GM12878 (cell line): ENCODE measurements at regions not wholly inside any gene's neighbourhood (a gene's known extent, or its start where the extent isn't known, plus 50 kb on each side); places are given as distances from the start of the nearest gene placed in this dataset.
"Not testable (repeated sequence)": the region's sequence is repeated elsewhere in the genome, so short reads cannot be mapped to it uniquely, and the experiment has no call there.

Source experiments
- ATAC-seq: fragments of 200-7000 bp; cut with Tn5 transposase; 3 replicates; pipeline ENCODE4 v1.9.1; 2020; ENCODE audit warnings: mild to moderate bottlenecking, moderate library complexity
- BruUV-seq: library from RNA; stranded (reverse); fragments of 400-500 nt; replicated peaks from 2 replicates; lab custom pipeline; 2021; lab: Mats Ljungman, UMichigan
- CTCF ChIA-PET: fragments of 300-600 bp; sonication (Branson Sonifier 250); formaldehyde crosslinking; extraction: SDS; loops from one replicate; lab custom pipeline; 2021; ENCODE audit warnings: inconsistent platforms; lab: Yijun Ruan, JAX
- POLR2A ChIA-PET: fragments of 350-600 bp; formaldehyde crosslinking; extraction: SDS; loops from one replicate; lab custom pipeline; 2021; ENCODE audit warnings: inconsistent platforms; lab: Charles Lee
- RAD21 ChIA-PET: fragments of 300-600 bp; sonication (Branson Sonifier 250); formaldehyde crosslinking; loops from one replicate; lab custom pipeline; 2023; ENCODE audit warnings: antibody characterized with exemption; ENCODE audit not compliant: unreplicated experiment; lab: Charles Lee
- SMC1A ChIA-PET: fragments of 300-600 bp; sonication (Branson Sonifier 250); formaldehyde crosslinking; loops from one replicate; lab custom pipeline; 2023; ENCODE audit not compliant: unreplicated experiment, uncharacterized antibody; lab: Charles Lee
- DNase-seq: peaks from one replicate; pipeline ENCODE4 v3.0.0-alpha.2; 2011; ENCODE audit warnings: low read depth, low spot score
- FAIRE-seq: peaks from 3 replicates; lab custom pipeline; 2011; peaks lifted over from hg19 to GRCh38; lab: Jason Lieb, UNC
- H2AFZ ChIP-seq: 2 replicates; pipeline ENCODE4 v1.6.0; 2011; ENCODE audit warnings: low read depth, low read length, control low read depth; ENCODE audit not compliant: control insufficient read depth
- H3K27ac ChIP-seq: 2 replicates; pipeline ENCODE4 v1.5.1; 2011; ENCODE audit warnings: control low read depth; ENCODE audit not compliant: control insufficient read depth, insufficient read depth
- H3K27me3 ChIP-seq, 2 experiments: replicated peaks in 1 of 2; 2 replicates each; pipeline versions ENCODE4 v1.6.0 to v1.6.1; 2011; ENCODE audit warnings: low read length in 1 of 2; ENCODE audit not compliant: control insufficient read depth in 2 of 2, insufficient read depth in 2 of 2
- H3K36me3 ChIP-seq, 2 experiments: 2 replicates each; pipeline ENCODE4 v1.5.1; 2011; ENCODE audit warnings: low read length in 1 of 2; ENCODE audit not compliant: control insufficient read depth in 2 of 2, insufficient read depth in 2 of 2
- H3K4me1 ChIP-seq: 2 replicates; pipeline ENCODE4 v1.6.1; 2011; ENCODE audit warnings: mild to moderate bottlenecking, low read length, moderate library complexity, mixed read lengths; ENCODE audit not compliant: control insufficient read depth, insufficient read depth
- H3K4me2 ChIP-seq: 2 replicates; pipeline ENCODE4 v1.6.0; 2011; ENCODE audit warnings: control low read depth; ENCODE audit not compliant: control insufficient read depth, insufficient read depth
- H3K4me3 ChIP-seq: fragments of 200-600 bp; sonication (generic); 2 replicates; pipeline ENCODE4 v1.5.1; 2016
- H3K79me2 ChIP-seq: 2 replicates; pipeline ENCODE4 v1.6.0; 2011; ENCODE audit warnings: low read length; ENCODE audit not compliant: control insufficient read depth, insufficient read depth
- H3K9ac ChIP-seq: 2 replicates; pipeline ENCODE4 v1.8.0; 2011; ENCODE audit warnings: low read length, control low read depth, mixed read lengths; ENCODE audit not compliant: control insufficient read depth, insufficient read depth
- H3K9me3 ChIP-seq: replicated peaks from 3 replicates; pipeline ENCODE4 v1.5.1; 2011; ENCODE audit warnings: mild to moderate bottlenecking, low read length; ENCODE audit not compliant: control insufficient read depth, insufficient read depth
- H4K20me1 ChIP-seq: 2 replicates; pipeline ENCODE4 v1.6.0; 2011; ENCODE audit not compliant: control insufficient read depth, insufficient read depth
- CHD4 ChIP-seq: fragments of 200-600 bp; sonication (generic); IDR thresholded peaks from 2 replicates; pipeline ENCODE4 v1.6.1; 2016; ENCODE audit warnings: mild to moderate bottlenecking
- ESRRA ChIP-seq: IDR thresholded peaks from 2 replicates; pipeline ENCODE4 v1.6.1; 2012; ENCODE audit warnings: mild to moderate bottlenecking, low read length, improper control_type of control experiment
- IKZF1 ChIP-seq: fragments of 450-650 bp; conservative IDR thresholded peaks from 2 replicates; pipeline ENCODE4 v1.6.1; 2017; ENCODE audit warnings: antibody characterized with exemption, mild to moderate bottlenecking
- PBX3 ChIP-seq: IDR thresholded peaks from 2 replicates; pipeline ENCODE4 v1.6.1; 2011; ENCODE audit warnings: mild to moderate bottlenecking, low read depth, low read length, moderate library complexity; ENCODE audit not compliant: insufficient replicate concordance
- RAD21 ChIP-seq: IDR thresholded peaks from 2 replicates; pipeline ENCODE4 v1.6.1; 2011; ENCODE audit warnings: mild to moderate bottlenecking, low read depth, low read length, moderate library complexity; ENCODE audit not compliant: insufficient read depth
- SMC3 ChIP-seq: IDR thresholded peaks from 2 replicates; pipeline ENCODE4 v1.6.1; 2011; ENCODE audit warnings: low read length, improper control_type of control experiment, borderline replicate concordance
- STAT3 ChIP-seq: IDR thresholded peaks from 2 replicates; pipeline ENCODE4 v1.6.1; 2011; ENCODE audit warnings: low read depth, low read length, improper control_type of control experiment
- TCF7 ChIP-seq: IDR thresholded peaks from 2 replicates; pipeline ENCODE4 v1.6.1; 2014; ENCODE audit warnings: antibody characterized with exemption, borderline replicate concordance
- ZZZ3 ChIP-seq: IDR thresholded peaks from 2 replicates; pipeline ENCODE4 v1.6.1; 2011; ENCODE audit warnings: low read depth; ENCODE audit not compliant: control insufficient read depth, insufficient read length
- WGBS: methylation state at CpG from one replicate; pipeline ENCODE4 v1.1.6; 2016; ENCODE audit warnings: low lambda C conversion rate; ENCODE audit not compliant: insufficient replicate concordance, insufficient coverage; ENCODE audit errors: missing lambda C conversion rate; 5-methylcytosine and 5-hydroxymethylcytosine counted together
- in situ Hi-C: fragments of 300-500 bp; cut with MboI; formaldehyde crosslinking; loops from 9 replicates; pipeline ENCODE4 v1.14.3; 2018; ENCODE audit warnings: mixed read lengths
- intact Hi-C: fragments of 100-400 bp; cut with micrococcal nuclease; formaldehyde crosslinking; loops from one replicate; pipeline ENCODE4 v1.14.2; 2022; ENCODE audit not compliant: unreplicated experiment
- TF ChIP-seq, protein P1 (sequence below): fragments of 450-650 bp; IDR thresholded peaks from 2 replicates; pipeline ENCODE4 v1.6.1; 2017; ENCODE audit warnings: antibody characterized with exemption, mild to moderate bottlenecking, moderate library complexity
- TF ChIP-seq, protein P2 (sequence below): IDR thresholded peaks from 2 replicates; pipeline ENCODE4 v1.6.1; 2011; ENCODE audit warnings: borderline replicate concordance, low read depth, mild to moderate bottlenecking, moderate library complexity, low read length; ENCODE audit not compliant: insufficient read depth, poor library complexity, severe bottlenecking

DNA sequence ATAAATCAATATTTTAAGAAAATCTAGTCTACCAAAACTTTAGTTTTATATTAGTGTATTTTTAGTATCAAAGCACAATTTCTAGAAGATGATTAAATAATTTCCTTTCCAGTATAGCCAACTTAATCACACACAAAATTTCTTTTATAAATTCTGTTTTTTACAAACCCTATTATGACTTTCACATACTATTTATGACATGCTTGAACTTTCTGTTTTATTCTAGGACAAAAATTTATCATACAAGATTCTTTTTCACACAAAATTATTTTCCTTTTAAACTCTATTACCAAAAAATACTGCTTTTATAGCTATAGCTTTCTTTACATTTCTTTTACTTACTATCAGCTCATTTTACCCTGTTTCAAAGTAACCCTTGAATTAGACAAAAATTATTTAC, 149.5 kb downstream of the OR13H1 start:
- CTCF ChIA-PET = no interaction called here
- in situ Hi-C loops = no loop called here

GRCh38 chrX:131696989-131697388, 153.1 kb downstream of the OR13H1 start:
- RAD21 ChIA-PET, ATAC-seq, SMC1A ChIA-PET, intact Hi-C loops, H3K79me2 ChIP-seq, DNase-seq, in situ Hi-C loops, FAIRE-seq, H3K4me3 ChIP-seq, H3K9ac ChIP-seq, H3K4me1 ChIP-seq, H4K20me1 ChIP-seq, BruUV-seq, H3K27me3 ChIP-seq, H2AFZ ChIP-seq, H3K4me2 ChIP-seq, H3K36me3 ChIP-seq, H3K27ac ChIP-seq, POLR2A ChIA-PET, H3K9me3 ChIP-seq: not testable (repeated sequence)
- CTCF ChIA-PET = interaction anchor here (1.3 kb wide), 1 partner anchor 22 kb away, joined by 4 read pairs; no protein-coding TSS in a partner anchor
- WGBS = 47% methylated on average over 3 of the region's 3 CpGs

More for the DNA sequence above, 149.5 kb downstream of the OR13H1 start:
- no peak overlapping the region for H3K4me2 ChIP-seq
- no peak for FAIRE-seq
- ChIA-PET RAD21 (no interaction called here), POLR2A (no interaction called here), SMC1A (no interaction called here)
- BruUV-seq = no TSS peak
- no peak for TF ChIP-seq ZZZ3
- no peak for TF ChIP-seq TCF7
- TF ChIP-seq IKZF1 = no peak
- TF ChIP-seq, protein P1, sequence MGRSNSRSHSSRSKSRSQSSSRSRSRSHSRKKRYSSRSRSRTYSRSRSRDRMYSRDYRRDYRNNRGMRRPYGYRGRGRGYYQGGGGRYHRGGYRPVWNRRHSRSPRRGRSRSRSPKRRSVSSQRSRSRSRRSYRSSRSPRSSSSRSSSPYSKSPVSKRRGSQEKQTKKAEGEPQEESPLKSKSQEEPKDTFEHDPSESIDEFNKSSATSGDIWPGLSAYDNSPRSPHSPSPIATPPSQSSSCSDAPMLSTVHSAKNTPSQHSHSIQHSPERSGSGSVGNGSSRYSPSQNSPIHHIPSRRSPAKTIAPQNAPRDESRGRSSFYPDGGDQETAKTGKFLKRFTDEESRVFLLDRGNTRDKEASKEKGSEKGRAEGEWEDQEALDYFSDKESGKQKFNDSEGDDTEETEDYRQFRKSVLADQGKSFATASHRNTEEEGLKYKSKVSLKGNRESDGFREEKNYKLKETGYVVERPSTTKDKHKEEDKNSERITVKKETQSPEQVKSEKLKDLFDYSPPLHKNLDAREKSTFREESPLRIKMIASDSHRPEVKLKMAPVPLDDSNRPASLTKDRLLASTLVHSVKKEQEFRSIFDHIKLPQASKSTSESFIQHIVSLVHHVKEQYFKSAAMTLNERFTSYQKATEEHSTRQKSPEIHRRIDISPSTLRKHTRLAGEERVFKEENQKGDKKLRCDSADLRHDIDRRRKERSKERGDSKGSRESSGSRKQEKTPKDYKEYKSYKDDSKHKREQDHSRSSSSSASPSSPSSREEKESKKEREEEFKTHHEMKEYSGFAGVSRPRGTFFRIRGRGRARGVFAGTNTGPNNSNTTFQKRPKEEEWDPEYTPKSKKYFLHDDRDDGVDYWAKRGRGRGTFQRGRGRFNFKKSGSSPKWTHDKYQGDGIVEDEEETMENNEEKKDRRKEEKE = no peak
- TF ChIP-seq SMC3 = no peak
- TF ChIP-seq, protein P2, sequence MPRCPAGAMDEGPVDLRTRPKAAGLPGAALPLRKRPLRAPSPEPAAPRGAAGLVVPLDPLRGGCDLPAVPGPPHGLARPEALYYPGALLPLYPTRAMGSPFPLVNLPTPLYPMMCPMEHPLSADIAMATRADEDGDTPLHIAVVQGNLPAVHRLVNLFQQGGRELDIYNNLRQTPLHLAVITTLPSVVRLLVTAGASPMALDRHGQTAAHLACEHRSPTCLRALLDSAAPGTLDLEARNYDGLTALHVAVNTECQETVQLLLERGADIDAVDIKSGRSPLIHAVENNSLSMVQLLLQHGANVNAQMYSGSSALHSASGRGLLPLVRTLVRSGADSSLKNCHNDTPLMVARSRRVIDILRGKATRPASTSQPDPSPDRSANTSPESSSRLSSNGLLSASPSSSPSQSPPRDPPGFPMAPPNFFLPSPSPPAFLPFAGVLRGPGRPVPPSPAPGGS = no peak
- TF ChIP-seq STAT3 = no peak
- TF ChIP-seq RAD21 = no peak
- no peak for TF ChIP-seq ESRRA
- TF ChIP-seq PBX3 = no peak
- TF ChIP-seq CHD4 = no peak
- H3K27ac ChIP-seq = no peak overlapping the region
- no peak for DNase-seq
- no peaks in the 10 kb centered on the region; the same call in 2 of the 3 replicates for H3K9me3 ChIP-seq
- H2AFZ ChIP-seq = no peak overlapping the region
- H3K79me2 ChIP-seq = no peaks in the 10 kb centered on the region
- ATAC-seq = no peak
- H3K4me1 ChIP-seq = no peaks in the 10 kb centered on the region
- H3K9ac ChIP-seq = no peak overlapping the region
- no peaks in the 10 kb centered on the region for H3K36me3 ChIP-seq
- intact Hi-C loops = no loop called here
- no peaks in the 10 kb centered on the region for H4K20me1 ChIP-seq
- no peaks in the 10 kb centered on the region for H3K27me3 ChIP-seq
- no peak overlapping the region for H3K4me3 ChIP-seq
